ENCODE measurements at regions not wholly inside any gene's neighbourhood (a gene's known extent, or its start where the extent isn't known, plus 50 kb on each side); places are given as distances from the start of the nearest gene placed in this dataset.
A peak's percentile ranks its signal among the peaks of the same experiment; 100 is the strongest.

- no peak for DNase-seq
Measured at GRCh38 chr18:21162786-21163185, 51.2 kb upstream of the ROCK1 start.

DNA sequence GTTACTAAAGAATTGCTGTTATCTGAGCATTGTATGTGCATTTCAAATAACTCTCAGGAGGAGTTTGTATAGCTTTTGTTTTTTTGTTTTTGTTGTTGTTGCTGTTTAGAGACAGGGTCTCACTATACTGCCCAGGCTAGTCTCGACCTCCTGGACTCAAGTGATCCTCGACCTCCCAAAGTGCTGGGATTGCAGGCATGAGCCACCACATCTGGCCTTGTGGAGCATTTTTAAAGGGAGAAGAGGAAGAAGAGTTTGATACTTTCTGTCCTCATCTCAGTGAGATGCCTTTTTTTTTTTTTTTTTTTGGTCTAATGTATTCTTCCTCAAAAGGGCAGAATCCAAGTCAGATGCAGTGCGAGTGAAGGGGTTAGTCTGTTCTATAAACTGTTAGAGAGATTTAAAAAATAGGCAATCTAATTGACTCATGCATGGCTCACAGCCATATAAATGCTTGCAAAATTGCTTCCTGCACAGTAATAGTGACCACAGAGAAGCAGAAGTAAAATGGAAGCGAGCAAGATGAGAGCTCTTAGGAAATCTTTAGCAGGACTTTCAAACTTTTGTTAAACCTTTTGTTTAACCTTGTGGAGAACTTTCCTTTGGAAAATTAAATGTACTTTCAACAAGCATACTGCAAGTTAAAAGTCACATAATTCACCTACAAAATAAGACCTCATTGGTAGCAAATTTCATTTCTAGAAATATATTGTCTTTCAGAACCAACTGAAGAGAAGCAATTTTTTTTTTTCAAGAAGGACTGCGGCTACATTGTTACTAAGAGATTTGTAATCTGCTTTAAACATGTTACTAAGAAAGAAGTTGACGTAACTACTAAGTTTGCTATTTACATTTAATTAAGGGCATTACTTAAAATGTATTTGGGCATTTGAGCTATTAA lies 52.3 kb upstream of the ROCK1 start:
- DNase-seq: no peak

- DNase-seq: no peak
Measured at GRCh38 chr18:21164548-21165095, 53.0 kb upstream of the ROCK1 start.

DNA sequence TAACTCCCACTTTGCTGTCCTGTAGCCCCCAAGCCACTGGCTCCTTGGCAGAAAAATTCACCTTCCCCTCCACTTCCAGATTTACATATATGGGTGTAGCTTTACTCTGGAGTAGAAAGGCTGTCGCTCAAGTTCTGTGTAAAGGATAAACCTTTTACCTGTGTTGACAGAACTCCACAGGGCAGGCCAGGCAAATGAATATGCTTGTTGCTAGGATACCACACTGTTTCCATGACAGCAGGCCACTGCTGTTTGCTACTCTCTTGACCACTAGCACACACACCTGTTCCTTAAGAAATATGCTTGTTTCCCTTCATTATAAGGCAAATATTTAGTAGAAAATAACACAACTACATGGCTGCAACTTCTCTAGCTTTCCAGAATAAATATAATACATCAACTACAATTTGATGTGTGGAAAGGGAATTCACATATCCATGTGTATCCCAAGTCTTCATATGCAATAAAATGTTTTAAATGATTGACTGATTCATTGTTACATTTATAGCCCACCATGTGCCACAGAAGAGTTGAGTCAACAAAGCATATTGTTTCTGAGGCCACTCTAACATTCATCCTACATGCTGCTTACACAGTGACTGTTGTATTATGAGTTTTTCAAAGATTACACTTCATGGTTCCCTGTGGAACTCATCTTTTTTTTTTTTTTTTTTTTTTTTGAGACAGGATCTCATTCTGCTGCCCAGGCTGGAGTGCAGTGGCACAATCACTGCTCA lies 56.2 kb upstream of the ROCK1 start:
- DNase-seq: peak; percentile 78

- DNase-seq: no peak
Measured at GRCh38 chr18:21168880-21169279, 57.3 kb upstream of the ROCK1 start.

DNA sequence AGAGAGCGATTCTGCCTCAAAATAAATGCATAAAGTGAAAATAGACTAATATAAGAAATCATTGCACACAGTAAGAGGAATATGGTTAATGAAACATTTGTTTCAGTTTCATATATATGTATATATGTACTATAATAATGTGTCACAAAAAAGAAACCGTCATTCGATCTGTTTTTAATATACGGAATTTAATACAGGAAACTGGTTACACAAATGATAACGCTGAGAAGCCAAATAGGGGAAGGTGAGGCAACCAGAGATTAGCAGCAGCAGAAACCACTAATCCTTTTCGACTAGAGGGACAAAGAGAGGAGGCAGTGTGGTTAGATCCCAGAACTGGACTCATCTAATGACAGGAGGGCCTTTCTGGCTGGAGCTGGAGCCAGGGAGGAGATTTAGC lies 64.2 kb upstream of the GREB1L start:
- DNase-seq: no peak

- DNase-seq: no peak
Measured at GRCh38 chr18:21179590-21180220, 62.3 kb upstream of the GREB1L start.

- DNase-seq: no peak
Measured at GRCh38 chr18:21180588-21180987, 61.4 kb upstream of the GREB1L start.

DNA sequence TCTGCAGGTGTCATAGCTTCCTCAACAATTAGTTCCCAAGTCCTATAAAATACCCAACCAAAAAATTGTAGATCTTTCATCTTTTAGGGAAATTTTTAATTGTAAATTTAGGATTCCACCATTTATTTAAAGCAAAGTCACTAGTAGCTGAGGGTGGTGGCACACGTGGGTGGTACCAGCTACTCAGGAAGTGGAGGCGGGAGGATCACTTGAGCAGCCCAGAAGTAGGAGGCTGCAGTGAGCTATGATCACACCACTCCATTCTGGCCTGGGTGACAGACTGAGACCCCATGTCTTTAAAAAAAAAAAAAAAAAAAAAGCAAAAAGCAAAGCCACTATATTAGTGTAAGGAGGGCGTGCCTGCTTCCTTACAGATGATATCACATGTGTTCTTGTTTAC lies 60.3 kb upstream of the GREB1L start:
- DNase-seq: no peak

DNA sequence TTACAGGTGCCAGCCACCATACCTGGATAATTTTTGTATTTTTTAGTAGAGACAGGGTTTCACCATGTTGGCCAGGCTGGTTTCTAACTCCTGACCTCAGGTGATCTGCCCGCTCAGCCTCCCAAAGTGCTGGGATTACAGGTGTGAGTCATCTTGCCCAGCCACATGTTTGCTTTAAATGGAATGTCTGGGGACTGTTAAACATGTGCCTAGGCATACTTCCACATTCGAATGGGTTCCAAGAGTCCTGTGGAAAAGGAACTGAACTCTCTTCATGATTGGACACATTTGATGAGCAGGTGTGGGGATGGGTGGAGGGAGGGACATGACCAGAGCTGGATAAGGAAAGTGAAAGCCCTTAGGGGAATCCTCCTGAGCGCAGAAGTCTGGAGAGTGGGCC lies 58.4 kb upstream of the GREB1L start:
- no peak for DNase-seq

GRCh38 chr18:21184396-21184996 lies 57.5 kb upstream of the GREB1L start:
- DNase-seq: no peak

DNA sequence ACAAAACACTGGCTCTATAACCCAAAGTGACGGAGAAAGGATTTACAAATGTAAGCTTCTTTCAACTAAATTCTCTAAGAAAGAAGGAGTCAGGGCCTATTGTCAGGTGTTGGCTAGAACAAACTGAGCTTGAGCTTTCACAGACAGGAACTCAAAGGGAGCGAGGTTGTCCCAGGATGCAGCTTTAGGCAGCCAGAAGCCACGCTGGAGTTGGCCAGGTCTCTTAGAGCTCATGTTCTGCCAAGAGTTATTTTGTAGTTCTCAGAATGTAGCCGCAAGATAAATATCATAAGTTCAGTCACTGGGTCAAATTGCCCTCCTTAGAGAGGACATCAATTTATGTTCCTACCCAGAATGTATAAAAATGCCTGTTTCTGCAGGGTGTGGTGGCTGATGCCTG lies 54.1 kb upstream of the GREB1L start:
- DNase-seq: no peak

DNA sequence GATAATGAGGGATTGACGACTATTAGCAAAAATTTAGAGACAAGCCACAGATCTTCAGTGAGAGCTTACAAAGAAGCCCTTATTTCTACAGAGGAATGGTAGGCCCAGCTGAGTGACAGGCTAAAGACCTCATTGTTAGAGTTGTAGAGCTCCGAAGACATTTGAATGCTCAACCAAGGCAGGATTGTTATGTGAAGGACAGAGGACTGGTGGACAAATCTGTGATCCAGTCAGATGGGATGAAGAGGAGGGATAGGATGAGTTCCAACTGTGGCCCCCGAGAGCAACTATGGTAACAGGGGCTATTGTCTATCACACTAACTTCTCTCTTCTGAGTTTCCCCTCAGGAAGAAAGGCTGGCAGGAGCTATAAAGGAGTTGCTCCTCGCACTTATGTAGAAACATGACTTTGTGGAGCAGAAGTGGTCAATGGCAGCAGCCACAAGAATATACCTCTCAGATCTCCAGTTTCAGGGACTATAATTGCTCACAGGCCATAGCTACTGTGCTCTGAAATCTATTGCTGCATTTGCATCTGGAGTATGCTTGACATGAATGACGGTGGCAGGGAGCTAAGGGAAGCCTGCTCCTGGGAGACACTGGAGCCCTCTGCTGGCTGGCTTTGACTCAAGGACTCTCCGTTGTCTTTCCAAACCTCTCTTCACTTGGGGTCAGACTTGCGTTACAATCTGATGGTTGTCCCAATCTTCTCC lies 50.3 kb upstream of the GREB1L start:
- no peak for DNase-seq

Measured in DMS79 (cell line).